Esophagus squamous epithelium (tissue), 4 donors: ENCODE measurements at regions not wholly inside any gene's neighbourhood (a gene's known extent, or its start where the extent isn't known, plus 50 kb on each side); places are given as distances from the start of the nearest gene placed in this dataset.

Experiments used
- CTCF ChIP-seq, 6 experiments: fragments of 450-650 bp in 4 of 6; fragments of 200-600 bp in 2 of 6; sonication (generic) in 2 of 6; IDR thresholded peaks; one replicate each; pipeline ENCODE4 v1.5.1; 2016 to 2019; ENCODE audit warnings: antibody characterized with exemption in 6 of 6, mild to moderate bottlenecking in 4 of 6, moderate library complexity in 4 of 6
- POLR2A ChIP-seq, 4 donors: fragments of 450-650 bp; IDR thresholded peaks; one replicate each; pipeline ENCODE4 v1.6.1; 2017; ENCODE audit warnings: antibody characterized with exemption in 4 of 4, mild to moderate bottlenecking in 4 of 4, moderate library complexity in 3 of 4

GRCh38 chr14:28488684-28489083 lies 277.9 kb upstream of the FOXG1 start:
- TF ChIP-seq CTCF (IDR thresholded peaks at IDR 0.05) (no peak), POLR2A (IDR thresholded peaks at IDR 0.05) (no peak)
